Body of pancreas (tissue), 4 donors: ENCODE measurements at regions not wholly inside any gene's neighbourhood (a gene's known extent, or its start where the extent isn't known, plus 50 kb on each side); places are given as distances from the start of the nearest gene placed in this dataset.

Source experiments
- POLR2A ChIP-seq, 3 donors: fragments of 450-650 bp; IDR thresholded peaks; one replicate each; pipeline ENCODE4 v1.6.1; 2016; ENCODE audit warnings: antibody characterized with exemption in 3 of 3, mild to moderate bottlenecking in 2 of 3
- TF ChIP-seq, protein P1 (sequence below), 7 experiments: fragments of 450-650 bp in 4 of 7; fragments of 200-600 bp in 3 of 7; sonication (generic) in 3 of 7; IDR thresholded peaks; one replicate each; pipeline ENCODE4 v1.5.1; 2016 to 2019; ENCODE audit warnings: antibody characterized with exemption in 7 of 7

DNA sequence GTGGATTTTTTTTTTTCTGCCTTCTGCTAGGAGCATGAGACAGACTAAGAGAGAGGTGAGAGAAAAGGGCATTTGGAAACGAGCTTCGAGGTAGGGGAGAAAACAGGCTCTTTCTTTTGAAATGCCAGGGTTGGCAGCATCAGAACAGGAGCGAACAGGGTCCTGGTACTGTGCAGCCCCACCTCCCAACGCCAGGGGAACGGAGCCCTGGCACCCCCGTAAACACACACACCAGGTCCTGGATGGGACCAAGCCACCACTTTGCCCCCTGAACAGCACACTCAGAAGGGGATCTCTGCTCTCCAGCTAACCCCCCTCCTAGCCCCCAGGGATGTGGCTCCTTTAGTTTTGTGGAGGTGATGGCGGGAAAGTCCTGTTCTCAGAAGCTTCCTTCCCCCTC lies 127.1 kb downstream of the CTTN start:
- TF ChIP-seq, protein P1, sequence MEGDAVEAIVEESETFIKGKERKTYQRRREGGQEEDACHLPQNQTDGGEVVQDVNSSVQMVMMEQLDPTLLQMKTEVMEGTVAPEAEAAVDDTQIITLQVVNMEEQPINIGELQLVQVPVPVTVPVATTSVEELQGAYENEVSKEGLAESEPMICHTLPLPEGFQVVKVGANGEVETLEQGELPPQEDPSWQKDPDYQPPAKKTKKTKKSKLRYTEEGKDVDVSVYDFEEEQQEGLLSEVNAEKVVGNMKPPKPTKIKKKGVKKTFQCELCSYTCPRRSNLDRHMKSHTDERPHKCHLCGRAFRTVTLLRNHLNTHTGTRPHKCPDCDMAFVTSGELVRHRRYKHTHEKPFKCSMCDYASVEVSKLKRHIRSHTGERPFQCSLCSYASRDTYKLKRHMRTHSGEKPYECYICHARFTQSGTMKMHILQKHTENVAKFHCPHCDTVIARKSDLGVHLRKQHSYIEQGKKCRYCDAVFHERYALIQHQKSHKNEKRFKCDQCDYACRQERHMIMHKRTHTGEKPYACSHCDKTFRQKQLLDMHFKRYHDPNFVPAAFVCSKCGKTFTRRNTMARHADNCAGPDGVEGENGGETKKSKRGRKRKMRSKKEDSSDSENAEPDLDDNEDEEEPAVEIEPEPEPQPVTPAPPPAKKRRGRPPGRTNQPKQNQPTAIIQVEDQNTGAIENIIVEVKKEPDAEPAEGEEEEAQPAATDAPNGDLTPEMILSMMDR (IDR thresholded peaks at IDR 0.05): no peak
- no peak for TF ChIP-seq POLR2A (IDR thresholded peaks at IDR 0.05)
